GM23338 (cell line): ENCODE measurements at regions not wholly inside any gene's neighbourhood (a gene's known extent, or its start where the extent isn't known, plus 50 kb on each side); places are given as distances from the start of the nearest gene placed in this dataset.

ENCODE experiments used
- ATAC-seq: fragments of 200-7000 bp; cut with Tn5 transposase; 3 replicates; pipeline ENCODE4 v1.9.1; 2020
- DNase-seq: peaks from one replicate; pipeline ENCODE4 v3.0.0-alpha.2; 2015; ENCODE audit warnings: low spot score
- H2AFZ ChIP-seq: fragments of 200-600 bp; sonication (generic); 2 replicates; pipeline ENCODE4 v1.8.0; 2016; ENCODE audit warnings: antibody characterized with exemption, mild to moderate bottlenecking, moderate library complexity
- H3F3A ChIP-seq: fragments of 200-600 bp; sonication (generic); replicated peaks from 2 replicates; pipeline ENCODE4 v1.8.0; 2017; ENCODE audit warnings: antibody characterized with exemption, mixed run types, low read depth
- H3K27ac ChIP-seq: fragments of 200-600 bp; sonication (generic); 2 replicates; pipeline ENCODE4 v1.6.1; 2016; ENCODE audit warnings: low read depth
- H3K27me3 ChIP-seq: fragments of 200-600 bp; sonication (generic); 2 replicates; pipeline ENCODE4 v1.8.0; 2016; ENCODE audit warnings: mild to moderate bottlenecking, mixed run types, moderate library complexity; ENCODE audit not compliant: insufficient read depth
- H3K36me3 ChIP-seq: fragments of 200-600 bp; sonication (generic); 2 replicates; pipeline ENCODE4 v1.8.0; 2016; ENCODE audit warnings: mild to moderate bottlenecking; ENCODE audit not compliant: insufficient read depth
- H3K4me1 ChIP-seq: fragments of 200-600 bp; sonication (generic); 2 replicates; pipeline ENCODE4 v1.8.0; 2016; ENCODE audit warnings: mild to moderate bottlenecking, moderate library complexity; ENCODE audit not compliant: insufficient read depth
- H3K4me2 ChIP-seq: fragments of 200-600 bp; sonication (generic); 2 replicates; pipeline ENCODE4 v1.7.1; 2017; ENCODE audit warnings: mixed run types
- H3K4me3 ChIP-seq: fragments of 200-600 bp; sonication (generic); 2 replicates; pipeline ENCODE4 v1.6.1; 2016; ENCODE audit warnings: mixed run types
- H3K79me2 ChIP-seq: fragments of 200-600 bp; sonication (generic); replicated peaks from 2 replicates; pipeline ENCODE4 v1.8.0; 2017; ENCODE audit warnings: mild to moderate bottlenecking; ENCODE audit not compliant: insufficient read depth
- H3K9me2 ChIP-seq: fragments of 200-600 bp; sonication (generic); 2 replicates; pipeline ENCODE4 v1.8.0; 2017; ENCODE audit not compliant: insufficient read depth
- H4K20me1 ChIP-seq: fragments of 200-600 bp; sonication (generic); replicated peaks from 2 replicates; pipeline ENCODE4 v1.8.0; 2017; ENCODE audit warnings: mild to moderate bottlenecking; ENCODE audit not compliant: insufficient read depth
- H3K27ac Mint-ChIP-seq: 2 replicates; pipeline ENCODE4 v1.8.0; 2020; ENCODE audit warnings: inconsistent platforms, mild to moderate bottlenecking, moderate library complexity, mixed read lengths
- H3K27me3 Mint-ChIP-seq: 3 replicates; pipeline ENCODE4 v1.8.0; 2022; ENCODE audit warnings: low read depth, mild to moderate bottlenecking, moderate library complexity, mixed read lengths, inconsistent platforms; ENCODE audit not compliant: insufficient read depth, poor library complexity
- H3K36me3 Mint-ChIP-seq: 3 replicates; pipeline ENCODE4 v1.8.0; 2021; ENCODE audit warnings: low read depth, mild to moderate bottlenecking, inconsistent platforms, moderate library complexity, mixed read lengths
- H3K4me1 Mint-ChIP-seq: 3 replicates; pipeline ENCODE4 v1.8.0; 2020; ENCODE audit warnings: mild to moderate bottlenecking, inconsistent platforms, mixed read lengths
- H3K4me3 Mint-ChIP-seq: 3 replicates; pipeline ENCODE4 v1.8.0; 2021; ENCODE audit warnings: moderate library complexity, mild to moderate bottlenecking, inconsistent platforms, mixed read lengths
- H3K9me3 Mint-ChIP-seq: 3 replicates; pipeline ENCODE4 v1.8.0; 2020; ENCODE audit warnings: moderate library complexity, mild to moderate bottlenecking, inconsistent platforms, mixed read lengths
- CREB1 ChIP-seq: fragments of 250-450 bp; sonication (Bioruptor Pico); IDR thresholded peaks from 2 replicates; pipeline ENCODE4 v1.5.0; 2020; ENCODE audit warnings: low read depth, mild to moderate bottlenecking, moderate library complexity
- CTCF ChIP-seq, 2 experiments: fragments of 200-600 bp in 1 of 2; sonication (generic) in 1 of 2; conservative IDR thresholded peaks; 2 replicates each; pipeline versions ENCODE4 v1.5.1 to v1.6.1; 2016 to 2017; ENCODE audit warnings: antibody characterized with exemption in 2 of 2, low read depth in 2 of 2, mild to moderate bottlenecking in 2 of 2, moderate library complexity in 1 of 2
- ETS1 ChIP-seq: IDR thresholded peaks from 2 replicates; pipeline ENCODE4 v1.6.1; 2016; ENCODE audit warnings: antibody characterized with exemption
- EZH2 ChIP-seq: fragments of 200-600 bp; sonication (generic); IDR thresholded peaks from one replicate; pipeline ENCODE4 v1.8.0; 2017; ENCODE audit warnings: antibody characterized with exemption, mild to moderate bottlenecking, low read depth; ENCODE audit not compliant: unreplicated experiment
- EZH2phosphoT487 ChIP-seq: fragments of 200-600 bp; sonication (generic); IDR thresholded peaks from one replicate; pipeline ENCODE4 v1.8.1; 2018; ENCODE audit warnings: antibody characterized with exemption; ENCODE audit not compliant: unreplicated experiment
- JUNB ChIP-seq: IDR thresholded peaks from one replicate; pipeline ENCODE4 v1.6.1; 2016; ENCODE audit warnings: antibody characterized with exemption; ENCODE audit not compliant: unreplicated experiment
- NANOG ChIP-seq: IDR thresholded peaks from 2 replicates; pipeline ENCODE4 v1.6.1; 2016; ENCODE audit warnings: antibody characterized with exemption, borderline replicate concordance
- POLR2AphosphoS5 ChIP-seq: IDR thresholded peaks from 2 replicates; pipeline ENCODE4 v1.6.1; 2016; ENCODE audit warnings: antibody characterized with exemption, low read depth
- REST ChIP-seq: IDR thresholded peaks from one replicate; pipeline ENCODE4 v1.6.1; 2018; ENCODE audit warnings: antibody characterized with exemption; ENCODE audit not compliant: unreplicated experiment
- STAT1 ChIP-seq: IDR thresholded peaks from one replicate; pipeline ENCODE4 v1.6.1; 2016; ENCODE audit warnings: antibody characterized with exemption; ENCODE audit not compliant: unreplicated experiment
- ZNF114 ChIP-seq: fragments of 250-450 bp; sonication (Bioruptor Pico); IDR thresholded peaks from 2 replicates; pipeline ENCODE4 v1.5.0; 2020; ENCODE audit warnings: mild to moderate bottlenecking, moderate library complexity
- ZNF331 ChIP-seq: fragments of 250-450 bp; sonication (Bioruptor Pico); IDR thresholded peaks from 2 replicates; pipeline ENCODE4 v1.5.0; 2020; ENCODE audit warnings: low read depth, mild to moderate bottlenecking, moderate library complexity
- ZNF462 ChIP-seq: fragments of 250-450 bp; sonication (Bioruptor Pico); IDR thresholded peaks from 2 replicates; pipeline ENCODE4 v1.5.0; 2020; ENCODE audit warnings: mild to moderate bottlenecking, moderate library complexity

GRCh38 chr16:66001432-66001831 lies 365.1 kb upstream of the CDH5 start:
- Histone ChIP-seq H3K79me2 (no peaks in the 10 kb centered on the region), H3K4me1 (peaks cover 7% of the 10 kb centered on the region; the same call in 1 of the 2 replicates), H3K27ac (no peak overlapping the region), H4K20me1 (no peaks in the 10 kb centered on the region), H3K9me2 (no peaks in the 10 kb centered on the region), H3K4me3 (no peak overlapping the region), H3K4me2 (no peak overlapping the region), H3K27me3 (no peaks in the 10 kb centered on the region), H3K36me3 (no peaks in the 10 kb centered on the region), H2AFZ (no peak overlapping the region), H3F3A (no peaks in the 10 kb centered on the region)
- DNase-seq = no peak
- Mint-ChIP-seq H3K4me1 (peaks cover 10% of the 10 kb centered on the region), H3K9me3 (peaks cover 12% of the 10 kb centered on the region), H3K27ac (no peak overlapping the region), H3K4me3 (no peak overlapping the region), H3K36me3 (peaks cover 3% of the 10 kb centered on the region; the same call in 1 of the 3 replicates), H3K27me3 (peaks cover 1% of the 10 kb centered on the region)
- TF ChIP-seq ZNF331 (no peak), STAT1 (no peak), EZH2phosphoT487 (no peak), EZH2 (no peak), ZNF114 (no peak), NANOG (no peak), JUNB (no peak), CREB1 (CRISPR knock-in tag) (no peak), ZNF462 (CRISPR knock-in tag) (no peak), ETS1 (no peak), CTCF (conservative IDR thresholded peaks at IDR 0.05; ENCODE audit: low read depth in 2 of 2) (no peak), POLR2AphosphoS5 (no peak), REST (no peak)
- no peak for ATAC-seq
